Tibial nerve (tissue), 4 donors: ENCODE measurements at regions not wholly inside any gene's neighbourhood (a gene's known extent, or its start where the extent isn't known, plus 50 kb on each side); places are given as distances from the start of the nearest gene placed in this dataset.

Experiments
- EP300 ChIP-seq, 2 donors: sonication (generic); formaldehyde crosslinking; IDR thresholded peaks; one replicate each; pipeline ENCODE4 v1.6.1; 2017; ENCODE audit warnings: antibody characterized with exemption in 2 of 2, mild to moderate bottlenecking in 1 of 2
- POLR2A ChIP-seq, 2 donors: fragments of 450-650 bp; IDR thresholded peaks; one replicate each; pipeline ENCODE4 v1.6.1; 2017; ENCODE audit warnings: antibody characterized with exemption in 2 of 2, mild to moderate bottlenecking in 2 of 2, moderate library complexity in 2 of 2
- TF ChIP-seq, protein P1 (sequence below), 5 experiments: fragments of 200-600 bp in 3 of 5; fragments of 450-650 bp in 2 of 5; sonication (generic) in 3 of 5; IDR thresholded peaks; one replicate each; pipeline ENCODE4 v1.5.1; 2016 to 2019; ENCODE audit warnings: antibody characterized with exemption in 5 of 5, mild to moderate bottlenecking in 3 of 5, moderate library complexity in 2 of 5

DNA sequence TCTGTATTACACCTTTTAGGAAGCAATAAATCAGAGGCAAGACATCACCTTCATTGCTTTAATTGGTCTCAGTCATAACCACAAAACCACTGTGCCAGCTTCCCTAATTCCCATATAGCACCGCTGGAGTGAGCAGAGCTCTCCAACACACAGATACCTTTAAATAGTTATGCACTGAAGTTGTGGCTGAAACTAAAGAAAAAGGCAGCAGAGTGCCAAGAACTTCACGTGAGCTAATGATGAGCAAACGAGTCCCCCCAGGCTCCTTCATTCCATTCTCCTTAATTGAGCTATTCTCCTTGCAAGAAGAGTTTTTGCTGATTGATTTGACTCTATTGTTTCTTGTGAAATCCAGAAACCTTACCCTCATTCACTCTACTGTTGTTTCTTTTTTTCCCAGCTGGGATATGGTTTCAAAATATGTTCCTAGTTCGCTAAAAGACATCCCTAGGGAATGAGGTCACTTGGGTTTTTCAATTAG, 501.5 kb downstream of the SPATA31D1 start:
- TF ChIP-seq, protein P1, sequence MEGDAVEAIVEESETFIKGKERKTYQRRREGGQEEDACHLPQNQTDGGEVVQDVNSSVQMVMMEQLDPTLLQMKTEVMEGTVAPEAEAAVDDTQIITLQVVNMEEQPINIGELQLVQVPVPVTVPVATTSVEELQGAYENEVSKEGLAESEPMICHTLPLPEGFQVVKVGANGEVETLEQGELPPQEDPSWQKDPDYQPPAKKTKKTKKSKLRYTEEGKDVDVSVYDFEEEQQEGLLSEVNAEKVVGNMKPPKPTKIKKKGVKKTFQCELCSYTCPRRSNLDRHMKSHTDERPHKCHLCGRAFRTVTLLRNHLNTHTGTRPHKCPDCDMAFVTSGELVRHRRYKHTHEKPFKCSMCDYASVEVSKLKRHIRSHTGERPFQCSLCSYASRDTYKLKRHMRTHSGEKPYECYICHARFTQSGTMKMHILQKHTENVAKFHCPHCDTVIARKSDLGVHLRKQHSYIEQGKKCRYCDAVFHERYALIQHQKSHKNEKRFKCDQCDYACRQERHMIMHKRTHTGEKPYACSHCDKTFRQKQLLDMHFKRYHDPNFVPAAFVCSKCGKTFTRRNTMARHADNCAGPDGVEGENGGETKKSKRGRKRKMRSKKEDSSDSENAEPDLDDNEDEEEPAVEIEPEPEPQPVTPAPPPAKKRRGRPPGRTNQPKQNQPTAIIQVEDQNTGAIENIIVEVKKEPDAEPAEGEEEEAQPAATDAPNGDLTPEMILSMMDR (IDR thresholded peaks at IDR 0.05) = no peak
- TF ChIP-seq POLR2A (IDR thresholded peaks at IDR 0.05) = no peak
- no peak for TF ChIP-seq EP300 (IDR thresholded peaks at IDR 0.05)
